ENCODE measurements at regions not wholly inside any gene's neighbourhood (a gene's known extent, or its start where the extent isn't known, plus 50 kb on each side); places are given as distances from the start of the nearest gene placed in this dataset.

DNA sequence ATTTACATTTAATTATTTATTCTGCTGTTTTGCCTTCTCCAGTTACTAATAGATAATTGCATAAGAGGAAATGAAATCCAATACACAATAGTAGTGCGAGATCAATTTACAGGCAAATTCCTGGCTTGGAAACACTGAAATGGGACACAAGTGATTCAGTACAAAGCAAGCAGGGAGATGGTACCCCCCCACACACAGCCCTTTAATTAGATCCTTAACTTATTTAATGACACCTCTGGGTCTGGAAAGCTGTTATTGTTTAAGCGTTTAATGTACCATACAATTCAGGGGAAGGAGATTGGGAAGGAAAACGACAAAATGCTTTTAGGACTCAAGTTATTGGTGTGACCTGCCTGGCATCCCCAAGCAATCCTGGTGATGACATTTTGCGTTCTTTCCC lies 318.2 kb downstream of the NPIPA8 start:
- Histone ChIP-seq H3K4me1 (ENCODE audit: control extremely low read depth in 1 of 4, control insufficient read depth in 4 of 4, insufficient read depth in 4 of 4, low read length in 3 of 4) (no peaks in the 10 kb centered on the region), H3K27ac (ENCODE audit: insufficient read depth in 1 of 2, low read depth in 1 of 2, low read length in 2 of 2, poor library complexity in 1 of 2, severe bottlenecking in 2 of 2) (no peak overlapping the region), H3K36me3 (ENCODE audit: control insufficient read depth in 4 of 4, insufficient read depth in 4 of 4, low read length in 3 of 4) (no peaks in the 10 kb centered on the region), H3K4me3 (ENCODE audit: control insufficient read depth in 1 of 7, extremely low read depth in 1 of 7, insufficient read depth in 4 of 7, low read depth in 2 of 7, low read length in 6 of 7) (no peak overlapping the region), H3K9me3 (ENCODE audit: control extremely low read depth in 1 of 5, control insufficient read depth in 4 of 5, insufficient read depth in 2 of 5, low read depth in 1 of 5, low read length in 4 of 5) (no peaks in the 10 kb centered on the region), H3K27me3 (replicated peaks in 2 of 5; ENCODE audit: control insufficient read depth in 4 of 5, insufficient read depth in 5 of 5, low read length in 4 of 5) (peaks cover 0 to 2% (median 0%) of the 10 kb centered on the region in 5 experiments)
- ChIA-PET CTCF (no interaction called here), POLR2A (no interaction called here)
- DNase-seq, result no peak
- WGBS (ENCODE audit: insufficient coverage), result 90% methylated on average over 3 of the region's 4 CpGs

DNA sequence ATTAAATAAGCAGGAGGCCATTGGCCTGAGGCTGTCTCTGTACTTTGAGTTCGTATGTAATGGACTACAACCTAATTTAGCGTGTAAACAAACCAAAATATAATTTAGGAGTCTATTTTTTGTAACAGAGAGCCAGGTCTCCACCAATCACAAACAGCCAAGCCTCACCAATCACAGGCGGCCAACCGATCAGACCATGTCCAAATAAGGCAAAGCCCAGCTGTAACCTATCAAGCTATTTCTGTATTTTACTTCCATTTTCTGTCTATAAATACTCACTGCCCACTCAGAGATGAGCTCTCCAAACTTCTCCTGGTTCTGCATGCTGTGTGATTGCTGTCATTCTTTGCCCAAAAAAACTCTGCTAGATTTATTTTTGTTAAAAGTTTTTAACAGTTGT lies 322.7 kb downstream of the NPIPA8 start:
- peaks cover 0 to 2% (median 0%) of the 10 kb centered on the region in 5 experiments for H3K9me3 ChIP-seq (ENCODE audit: control extremely low read depth in 1 of 5, control insufficient read depth in 4 of 5, insufficient read depth in 2 of 5, low read depth in 1 of 5, low read length in 4 of 5)
- H3K36me3 ChIP-seq (ENCODE audit: control insufficient read depth in 4 of 4, insufficient read depth in 4 of 4, low read length in 3 of 4), result no peaks in the 10 kb centered on the region
- H3K27ac ChIP-seq (ENCODE audit: insufficient read depth in 1 of 2, low read depth in 1 of 2, low read length in 2 of 2, poor library complexity in 1 of 2, severe bottlenecking in 2 of 2), result no peak overlapping the region
- WGBS (ENCODE audit: insufficient coverage), result 100% methylated on average over 2 of the region's 4 CpGs
- ChIA-PET POLR2A (no interaction called here), CTCF (no interaction called here)
- DNase-seq, result no peak
- H3K4me3 ChIP-seq (ENCODE audit: control insufficient read depth in 1 of 7, extremely low read depth in 1 of 7, insufficient read depth in 4 of 7, low read depth in 2 of 7, low read length in 6 of 7), result no peak overlapping the region
- H3K4me1 ChIP-seq (ENCODE audit: control extremely low read depth in 1 of 4, control insufficient read depth in 4 of 4, insufficient read depth in 4 of 4, low read length in 3 of 4), result no peaks in the 10 kb centered on the region
- peaks cover 0 to 2% (median 0%) of the 10 kb centered on the region in 5 experiments for H3K27me3 ChIP-seq (replicated peaks in 2 of 5; ENCODE audit: control insufficient read depth in 4 of 5, insufficient read depth in 5 of 5, low read length in 4 of 5)

DNA sequence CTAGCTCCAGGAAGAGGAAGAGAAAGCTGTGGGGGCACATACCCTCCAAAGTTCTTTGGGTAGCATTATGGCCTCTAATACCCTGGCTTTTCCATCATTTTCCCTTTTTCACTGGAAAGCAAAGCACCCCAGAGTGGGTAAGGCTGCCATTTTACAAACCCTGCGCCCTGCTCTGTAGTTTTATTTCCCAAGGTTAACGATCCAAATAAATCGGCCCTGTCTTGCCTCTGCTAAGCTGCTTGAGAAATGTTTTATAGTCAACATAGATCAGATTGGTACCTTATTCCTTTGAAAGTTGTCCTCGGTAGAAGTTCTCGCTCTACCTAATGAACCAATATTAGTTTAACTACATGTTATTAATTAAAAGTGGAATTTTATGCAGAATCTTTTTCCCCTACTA lies 328.2 kb downstream of the NPIPA8 start:
- WGBS (ENCODE audit: insufficient coverage), result 96% methylated on average over 3 of the region's 5 CpGs
- Histone ChIP-seq H3K36me3 (ENCODE audit: control insufficient read depth in 4 of 4, insufficient read depth in 4 of 4, low read length in 3 of 4) (no peaks in the 10 kb centered on the region), H3K9me3 (ENCODE audit: control extremely low read depth in 1 of 5, control insufficient read depth in 4 of 5, insufficient read depth in 2 of 5, low read depth in 1 of 5, low read length in 4 of 5) (peaks cover 0 to 2% (median 0%) of the 10 kb centered on the region in 5 experiments), H3K4me1 (ENCODE audit: control extremely low read depth in 1 of 4, control insufficient read depth in 4 of 4, insufficient read depth in 4 of 4, low read length in 3 of 4) (no peaks in the 10 kb centered on the region), H3K27ac (ENCODE audit: insufficient read depth in 1 of 2, low read depth in 1 of 2, low read length in 2 of 2, poor library complexity in 1 of 2, severe bottlenecking in 2 of 2) (no peak overlapping the region), H3K4me3 (ENCODE audit: control insufficient read depth in 1 of 7, extremely low read depth in 1 of 7, insufficient read depth in 4 of 7, low read depth in 2 of 7, low read length in 6 of 7) (no peak overlapping the region), H3K27me3 (replicated peaks in 2 of 5; ENCODE audit: control insufficient read depth in 4 of 5, insufficient read depth in 5 of 5, low read length in 4 of 5) (peaks cover 0 to 2% (median 0%) of the 10 kb centered on the region in 5 experiments)
- DNase-seq, result no peak
- ChIA-PET CTCF (no interaction called here), POLR2A (no interaction called here)

DNA sequence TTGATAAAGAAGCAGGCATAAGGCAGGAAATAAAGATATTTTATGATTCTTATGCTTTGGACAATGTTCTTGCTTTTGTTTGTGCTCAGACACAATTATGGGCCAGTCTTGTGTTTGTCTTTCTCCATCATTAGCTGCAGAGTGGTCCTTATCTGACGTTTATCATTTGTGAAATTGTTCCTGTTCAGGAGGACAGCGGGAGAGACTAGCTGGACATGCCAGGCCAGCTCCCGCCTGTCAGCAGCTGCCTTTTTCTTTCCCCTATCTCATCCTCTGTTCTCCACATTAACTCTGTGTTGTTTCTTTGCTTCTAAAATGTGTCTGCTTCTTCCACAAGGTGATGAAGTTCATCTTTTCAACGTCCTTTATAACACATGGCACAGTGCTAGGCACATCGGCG lies 333.5 kb downstream of the NPIPA8 start:
- POLR2A ChIA-PET, result no interaction called here

DNA sequence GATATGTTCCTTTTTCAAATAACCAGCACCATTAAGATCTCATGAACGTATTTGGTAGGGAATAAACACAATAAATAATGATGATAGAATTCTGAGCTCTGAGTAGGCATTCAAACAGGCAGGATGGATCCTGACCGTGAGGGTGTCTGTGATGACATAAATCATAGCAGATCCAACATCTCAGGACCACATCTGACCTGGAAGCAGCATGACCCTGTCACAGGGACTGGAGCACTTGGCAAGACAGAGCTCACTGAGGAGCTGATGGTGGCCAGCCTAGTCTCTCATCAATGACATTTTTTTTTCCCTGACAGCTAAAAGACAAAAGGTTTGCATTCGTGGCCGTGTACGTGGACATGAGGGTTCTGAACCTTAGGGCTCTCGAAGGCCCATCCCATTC lies 337.5 kb downstream of the NPIPA8 start:
- CTCF ChIA-PET, result no interaction called here
- POLR2A ChIA-PET, result no interaction called here
- no peaks in the 10 kb centered on the region for H3K36me3 ChIP-seq (ENCODE audit: control insufficient read depth in 4 of 4, insufficient read depth in 4 of 4, low read length in 3 of 4)

More for the DNA sequence above, 333.5 kb downstream of the NPIPA8 start:
- Histone ChIP-seq H3K4me3 (ENCODE audit: control insufficient read depth in 1 of 7, extremely low read depth in 1 of 7, insufficient read depth in 4 of 7, low read depth in 2 of 7, low read length in 6 of 7) (no peak overlapping the region), H3K27ac (ENCODE audit: insufficient read depth in 1 of 2, low read depth in 1 of 2, low read length in 2 of 2, poor library complexity in 1 of 2, severe bottlenecking in 2 of 2) (no peak overlapping the region), H3K4me1 (ENCODE audit: control extremely low read depth in 1 of 4, control insufficient read depth in 4 of 4, insufficient read depth in 4 of 4, low read length in 3 of 4) (no peaks in the 10 kb centered on the region), H3K36me3 (ENCODE audit: control insufficient read depth in 4 of 4, insufficient read depth in 4 of 4, low read length in 3 of 4) (no peaks in the 10 kb centered on the region), H3K27me3 (replicated peaks in 2 of 5; ENCODE audit: control insufficient read depth in 4 of 5, insufficient read depth in 5 of 5, low read length in 4 of 5) (peaks cover 0 to 2% (median 0%) of the 10 kb centered on the region in 5 experiments), H3K9me3 (ENCODE audit: control extremely low read depth in 1 of 5, control insufficient read depth in 4 of 5, insufficient read depth in 2 of 5, low read depth in 1 of 5, low read length in 4 of 5) (no peaks in the 10 kb centered on the region)
- WGBS (ENCODE audit: insufficient coverage), result 98% methylated on average over 5 of the region's 6 CpGs
- CTCF ChIA-PET, result no interaction called here
- no peak for DNase-seq

DNA sequence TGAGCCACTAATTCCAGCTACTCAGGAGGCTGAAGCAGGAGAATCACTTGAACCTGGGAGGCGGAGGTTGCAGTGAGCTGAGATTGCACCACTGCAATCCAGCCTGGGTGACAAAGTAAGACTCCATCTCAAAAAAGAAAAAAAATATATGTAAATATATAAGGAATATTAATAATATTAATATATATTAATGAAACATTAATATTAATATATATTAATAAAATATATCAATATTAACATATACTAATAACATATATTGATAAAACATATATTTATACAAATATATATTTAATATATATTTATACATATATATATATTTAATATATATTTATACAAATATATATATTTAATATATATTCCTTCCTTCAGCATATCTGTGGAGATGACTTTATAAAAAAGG lies 338.0 kb downstream of the NPIPA8 start:
- no peaks in the 10 kb centered on the region for H3K36me3 ChIP-seq (ENCODE audit: control insufficient read depth in 4 of 4, insufficient read depth in 4 of 4, low read length in 3 of 4)
- no CpG with 5 or more reads among the region's 1 CpG for WGBS (ENCODE audit: insufficient coverage)
- H3K9me3 ChIP-seq (ENCODE audit: control extremely low read depth in 1 of 5, control insufficient read depth in 4 of 5, insufficient read depth in 2 of 5, low read depth in 1 of 5, low read length in 4 of 5), result no peaks in the 10 kb centered on the region
- ChIA-PET CTCF (no interaction called here), POLR2A (no interaction called here)
- H3K27me3 ChIP-seq (replicated peaks in 2 of 5; ENCODE audit: control insufficient read depth in 4 of 5, insufficient read depth in 5 of 5, low read length in 4 of 5), result peaks cover 0 to 10% (median 0%) of the 10 kb centered on the region in 5 experiments
- no peak overlapping the region for H3K27ac ChIP-seq (ENCODE audit: insufficient read depth in 1 of 2, low read depth in 1 of 2, low read length in 2 of 2, poor library complexity in 1 of 2, severe bottlenecking in 2 of 2)
- H3K4me3 ChIP-seq (ENCODE audit: control insufficient read depth in 1 of 7, extremely low read depth in 1 of 7, insufficient read depth in 4 of 7, low read depth in 2 of 7, low read length in 6 of 7), result no peak overlapping the region
- no peak for DNase-seq
- H3K4me1 ChIP-seq (ENCODE audit: control extremely low read depth in 1 of 4, control insufficient read depth in 4 of 4, insufficient read depth in 4 of 4, low read length in 3 of 4), result no peaks in the 10 kb centered on the region

More for the DNA sequence above, 337.5 kb downstream of the NPIPA8 start:
- DNase-seq, result no peak
- 94% methylated on average over 5 of the region's 6 CpGs for WGBS (ENCODE audit: insufficient coverage)
- H3K4me3 ChIP-seq (ENCODE audit: control insufficient read depth in 1 of 7, extremely low read depth in 1 of 7, insufficient read depth in 4 of 7, low read depth in 2 of 7, low read length in 6 of 7), result no peak overlapping the region
- H3K4me1 ChIP-seq (ENCODE audit: control extremely low read depth in 1 of 4, control insufficient read depth in 4 of 4, insufficient read depth in 4 of 4, low read length in 3 of 4), result no peaks in the 10 kb centered on the region
- peaks cover 0 to 8% (median 0%) of the 10 kb centered on the region in 5 experiments for H3K27me3 ChIP-seq (replicated peaks in 2 of 5; ENCODE audit: control insufficient read depth in 4 of 5, insufficient read depth in 5 of 5, low read length in 4 of 5)
- no peaks in the 10 kb centered on the region for H3K9me3 ChIP-seq (ENCODE audit: control extremely low read depth in 1 of 5, control insufficient read depth in 4 of 5, insufficient read depth in 2 of 5, low read depth in 1 of 5, low read length in 4 of 5)
- H3K27ac ChIP-seq (ENCODE audit: insufficient read depth in 1 of 2, low read depth in 1 of 2, low read length in 2 of 2, poor library complexity in 1 of 2, severe bottlenecking in 2 of 2), result no peak overlapping the region

DNA sequence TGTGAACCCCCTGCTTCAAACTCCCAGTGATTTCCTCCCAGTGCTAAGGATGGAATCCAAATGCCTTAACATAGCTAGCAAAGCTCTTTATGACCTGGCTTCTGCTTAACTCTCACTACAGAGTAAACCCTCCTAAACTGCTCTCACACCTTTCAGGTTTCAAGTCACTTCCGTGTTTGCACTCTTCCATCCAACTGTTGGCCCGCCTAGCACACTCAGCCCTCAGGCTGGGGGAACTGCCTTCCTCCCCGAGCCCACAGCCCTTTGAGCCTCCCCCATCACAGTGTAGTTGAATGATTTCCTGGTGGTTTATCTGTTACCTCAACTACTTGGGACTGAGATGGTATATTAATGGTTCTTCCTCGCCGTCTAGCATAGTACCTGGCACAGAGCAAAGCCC lies 342.5 kb downstream of the NPIPA8 start:
- Histone ChIP-seq H3K4me1 (ENCODE audit: control extremely low read depth in 1 of 4, control insufficient read depth in 4 of 4, insufficient read depth in 4 of 4, low read length in 3 of 4) (no peaks in the 10 kb centered on the region), H3K36me3 (ENCODE audit: control insufficient read depth in 4 of 4, insufficient read depth in 4 of 4, low read length in 3 of 4) (no peaks in the 10 kb centered on the region), H3K27ac (ENCODE audit: insufficient read depth in 1 of 2, low read depth in 1 of 2, low read length in 2 of 2, poor library complexity in 1 of 2, severe bottlenecking in 2 of 2) (no peak overlapping the region), H3K9me3 (ENCODE audit: control extremely low read depth in 1 of 5, control insufficient read depth in 4 of 5, insufficient read depth in 2 of 5, low read depth in 1 of 5, low read length in 4 of 5) (no peaks in the 10 kb centered on the region), H3K4me3 (ENCODE audit: control insufficient read depth in 1 of 7, extremely low read depth in 1 of 7, insufficient read depth in 4 of 7, low read depth in 2 of 7, low read length in 6 of 7) (no peak overlapping the region), H3K27me3 (replicated peaks in 2 of 5; ENCODE audit: control insufficient read depth in 4 of 5, insufficient read depth in 5 of 5, low read length in 4 of 5) (peaks cover 0 to 20% (median 6%) of the 10 kb centered on the region in 5 experiments)
- ChIA-PET CTCF (no interaction called here), POLR2A (no interaction called here)
- no peak for DNase-seq
- WGBS (ENCODE audit: insufficient coverage), result 83% methylated on average over 3 of the region's 5 CpGs
